Thyroid gland (tissue), 4 donors: ENCODE measurements at regions not wholly inside any gene's neighbourhood (a gene's known extent, or its start where the extent isn't known, plus 50 kb on each side); places are given as distances from the start of the nearest gene placed in this dataset.

Experiments
- CTCF ChIP-seq, 6 experiments: fragments of 200-600 bp in 3 of 6; fragments of 450-650 bp in 3 of 6; sonication (generic) in 3 of 6; IDR thresholded peaks; one replicate each; pipeline ENCODE4 v1.5.1; 2016 to 2019; ENCODE audit warnings: antibody characterized with exemption in 6 of 6, mild to moderate bottlenecking in 2 of 6, inconsistent platforms in 1 of 6, moderate library complexity in 1 of 6
- POLR2A ChIP-seq, 2 donors: fragments of 450-650 bp; IDR thresholded peaks; one replicate each; pipeline ENCODE4 v1.6.1; 2017; ENCODE audit warnings: antibody characterized with exemption in 2 of 2, mild to moderate bottlenecking in 2 of 2, moderate library complexity in 1 of 2

- TF ChIP-seq CTCF (IDR thresholded peaks at IDR 0.05) (no peak), POLR2A (IDR thresholded peaks at IDR 0.05) (no peak)
Measured at GRCh38 chr6:139713900-139714506, 339.6 kb upstream of the CITED2 start.
